ENCODE measurements at regions not wholly inside any gene's neighbourhood (a gene's known extent, or its start where the extent isn't known, plus 50 kb on each side); places are given as distances from the start of the nearest gene placed in this dataset.

DNA sequence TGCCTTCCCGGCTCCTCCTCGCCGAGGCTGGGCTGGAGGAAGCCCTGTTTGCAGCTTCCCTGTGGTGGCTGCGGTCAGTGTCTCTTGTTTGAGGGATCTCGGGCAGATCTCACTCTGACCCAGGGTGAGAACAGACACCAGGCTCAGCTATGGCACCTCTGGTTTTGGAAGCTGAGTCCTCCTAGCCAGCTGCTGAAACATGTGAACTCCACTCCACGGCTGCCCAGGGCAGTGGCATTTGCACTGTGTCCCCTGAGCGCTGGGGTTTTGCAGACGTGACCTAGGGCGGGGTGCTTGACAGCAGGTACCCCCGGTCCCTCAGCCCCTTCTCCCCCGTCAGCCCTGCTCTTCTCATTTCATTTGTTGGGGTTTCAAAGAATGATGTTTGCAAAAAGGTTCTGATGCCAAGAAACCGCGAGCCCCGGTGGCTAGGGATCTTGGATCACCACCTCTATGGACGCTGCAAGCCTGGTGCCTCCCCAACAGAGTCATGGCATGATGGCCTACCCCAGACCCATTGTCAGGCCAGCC is 55.0 kb upstream of the DACT2 start:
- Histone ChIP-seq H3K14ac (ENCODE audit: low read length) (no peak overlapping the region), H3K9me3 (ENCODE audit: insufficient read depth, low read depth, low read length) (peaks cover 9% of the 10 kb centered on the region), H3K4me1 (ENCODE audit: control insufficient read depth in 1 of 2, insufficient read depth in 2 of 2, low read length in 2 of 2) (no peaks in the 10 kb centered on the region), H3K4me3 (ENCODE audit: low read depth, low read length) (no peak overlapping the region), H4K8ac (ENCODE audit: low read depth, low read length) (no peak overlapping the region), H2AFZ (ENCODE audit: insufficient read depth, low read length, poor library complexity) (no peak overlapping the region), H3K4ac (ENCODE audit: low read depth, low read length) (no peak overlapping the region), H3K27me3 (ENCODE audit: insufficient read depth, low read length) (no peaks in the 10 kb centered on the region), H4K12ac (ENCODE audit: low read depth, low read length) (no peak overlapping the region), H2BK12ac (ENCODE audit: low read length) (no peak overlapping the region), H3K27ac (ENCODE audit: low read depth, low read length) (no peak overlapping the region), H3K79me1 (ENCODE audit: low read length) (peaks cover 2% of the 10 kb centered on the region), H2BK5ac (ENCODE audit: low read depth, low read length, poor library complexity) (no peak overlapping the region), H3K79me2 (ENCODE audit: control insufficient read depth, insufficient read depth, low read length, poor library complexity) (no peaks in the 10 kb centered on the region), H3K18ac (ENCODE audit: low read length) (no peak overlapping the region), H3K4me2 (ENCODE audit: low read length) (no peak overlapping the region), H3K9ac (ENCODE audit: low read length) (no peak overlapping the region), H3K23ac (ENCODE audit: low read length) (no peak overlapping the region), H2AK5ac (ENCODE audit: low read length) (no peak overlapping the region), H4K91ac (ENCODE audit: low read depth, low read length) (no peak overlapping the region), H3K36me3 (ENCODE audit: control insufficient read depth in 1 of 2, insufficient read depth in 2 of 2, low read length in 2 of 2) (no peaks in the 10 kb centered on the region), H2BK120ac (ENCODE audit: insufficient read depth, low read length, poor library complexity) (no peak overlapping the region)
- no CpG with 5 or more reads among the region's 15 CpGs for WGBS (ENCODE audit: extremely low coverage, insufficient coverage, insufficient read length)
- DNase-seq: no peak

GRCh38 chr6:168376120-168376519 is 56.5 kb upstream of the DACT2 start:
- Histone ChIP-seq H3K9ac (ENCODE audit: low read length) (no peak overlapping the region), H3K36me3 (ENCODE audit: control insufficient read depth in 1 of 2, insufficient read depth in 2 of 2, low read length in 2 of 2) (no peaks in the 10 kb centered on the region), H4K12ac (ENCODE audit: low read depth, low read length) (no peak overlapping the region), H3K4me2 (ENCODE audit: low read length) (no peak overlapping the region), H3K4me3 (ENCODE audit: low read depth, low read length) (no peak overlapping the region), H4K8ac (ENCODE audit: low read depth, low read length) (no peak overlapping the region), H2BK12ac (ENCODE audit: low read length) (no peak overlapping the region), H2BK5ac (ENCODE audit: low read depth, low read length, poor library complexity) (no peak overlapping the region), H3K23ac (ENCODE audit: low read length) (no peak overlapping the region), H3K9me3 (ENCODE audit: insufficient read depth, low read depth, low read length) (peaks cover 18% of the 10 kb centered on the region), H3K4me1 (ENCODE audit: control insufficient read depth in 1 of 2, insufficient read depth in 2 of 2, low read length in 2 of 2) (no peaks in the 10 kb centered on the region), H3K79me1 (ENCODE audit: low read length) (no peaks in the 10 kb centered on the region), H3K14ac (ENCODE audit: low read length) (no peak overlapping the region), H3K79me2 (ENCODE audit: control insufficient read depth, insufficient read depth, low read length, poor library complexity) (no peaks in the 10 kb centered on the region), H2AK5ac (ENCODE audit: low read length) (no peak overlapping the region), H3K27me3 (ENCODE audit: insufficient read depth, low read length) (no peaks in the 10 kb centered on the region), H2BK120ac (ENCODE audit: insufficient read depth, low read length, poor library complexity) (no peak overlapping the region), H3K18ac (ENCODE audit: low read length) (no peak overlapping the region), H2AFZ (ENCODE audit: insufficient read depth, low read length, poor library complexity) (no peak overlapping the region), H3K4ac (ENCODE audit: low read depth, low read length) (no peak overlapping the region), H3K27ac (ENCODE audit: low read depth, low read length) (no peak overlapping the region), H4K91ac (ENCODE audit: low read depth, low read length) (no peak overlapping the region)
- DNase-seq: no peak
- WGBS (ENCODE audit: extremely low coverage, insufficient coverage, insufficient read length): no CpG with 5 or more reads among the region's 9 CpGs

DNA sequence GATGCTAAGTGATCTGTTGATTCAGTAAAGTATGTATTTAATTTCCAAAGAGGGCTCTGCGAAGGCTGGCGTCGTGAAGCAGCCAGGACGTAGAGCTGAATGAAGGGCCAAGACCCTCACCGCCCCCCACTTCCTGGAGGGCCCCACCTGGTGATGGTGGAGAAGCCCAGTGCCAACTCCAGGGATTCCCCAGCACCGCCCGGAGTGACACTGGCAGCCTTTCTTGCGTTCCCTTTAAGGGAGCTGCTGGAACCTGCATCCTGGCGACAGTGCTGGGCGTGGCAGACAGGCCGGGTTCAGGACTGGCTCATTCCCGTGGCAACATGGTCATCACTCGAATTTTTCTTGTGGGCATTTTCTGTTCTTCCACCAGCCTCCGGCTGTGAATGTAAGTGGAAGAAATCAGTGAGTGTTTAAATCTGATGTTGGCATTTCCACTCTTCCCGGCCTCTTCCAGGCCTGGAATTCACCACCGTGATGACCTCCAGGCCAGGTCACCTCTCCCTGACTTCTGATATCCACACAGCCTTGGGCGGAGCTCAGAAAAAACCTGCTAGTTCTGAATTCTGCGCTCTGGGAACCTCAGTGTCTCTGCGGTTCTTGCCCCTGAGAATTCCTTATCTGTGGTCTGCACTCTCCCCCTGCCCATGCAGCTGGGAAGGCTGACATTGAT is 57.4 kb upstream of the DACT2 start:
- Histone ChIP-seq H2BK5ac (ENCODE audit: low read depth, low read length, poor library complexity) (no peak overlapping the region), H3K79me1 (ENCODE audit: low read length) (no peaks in the 10 kb centered on the region), H3K4ac (ENCODE audit: low read depth, low read length) (no peak overlapping the region), H2BK120ac (ENCODE audit: insufficient read depth, low read length, poor library complexity) (no peak overlapping the region), H3K9me3 (ENCODE audit: insufficient read depth, low read depth, low read length) (peaks cover 20% of the 10 kb centered on the region), H3K9ac (ENCODE audit: low read length) (no peak overlapping the region), H3K4me1 (ENCODE audit: control insufficient read depth in 1 of 2, insufficient read depth in 2 of 2, low read length in 2 of 2) (no peaks in the 10 kb centered on the region), H2AFZ (ENCODE audit: insufficient read depth, low read length, poor library complexity) (no peak overlapping the region), H2BK12ac (ENCODE audit: low read length) (no peak overlapping the region), H4K8ac (ENCODE audit: low read depth, low read length) (no peak overlapping the region), H3K4me3 (ENCODE audit: low read depth, low read length) (no peak overlapping the region), H4K91ac (ENCODE audit: low read depth, low read length) (no peak overlapping the region), H3K27me3 (ENCODE audit: insufficient read depth, low read length) (no peaks in the 10 kb centered on the region), H4K12ac (ENCODE audit: low read depth, low read length) (no peak overlapping the region), H3K18ac (ENCODE audit: low read length) (no peak overlapping the region), H3K79me2 (ENCODE audit: control insufficient read depth, insufficient read depth, low read length, poor library complexity) (no peaks in the 10 kb centered on the region), H2AK5ac (ENCODE audit: low read length) (no peak overlapping the region), H3K4me2 (ENCODE audit: low read length) (no peak overlapping the region), H3K27ac (ENCODE audit: low read depth, low read length) (no peak overlapping the region), H3K36me3 (ENCODE audit: control insufficient read depth in 1 of 2, insufficient read depth in 2 of 2, low read length in 2 of 2) (no peaks in the 10 kb centered on the region), H3K14ac (ENCODE audit: low read length) (no peak overlapping the region), H3K23ac (ENCODE audit: low read length) (no peak overlapping the region)
- no peak for DNase-seq
- no CpG with 5 or more reads among the region's 19 CpGs for WGBS (ENCODE audit: extremely low coverage, insufficient coverage, insufficient read length)

- Histone ChIP-seq H3K4me3 (ENCODE audit: low read depth, low read length) (no peak overlapping the region), H3K79me1 (ENCODE audit: low read length) (no peaks in the 10 kb centered on the region)
Observed at GRCh38 chr6:168377484-168377855, 57.9 kb upstream of the DACT2 start.

More at GRCh38 chr6:168377484-168377855, 57.9 kb upstream of the DACT2 start:
- Histone ChIP-seq H3K23ac (ENCODE audit: low read length) (no peak overlapping the region), H3K18ac (ENCODE audit: low read length) (no peak overlapping the region), H2BK5ac (ENCODE audit: low read depth, low read length, poor library complexity) (no peak overlapping the region), H3K9me3 (ENCODE audit: insufficient read depth, low read depth, low read length) (peaks cover 20% of the 10 kb centered on the region), H3K79me2 (ENCODE audit: control insufficient read depth, insufficient read depth, low read length, poor library complexity) (no peaks in the 10 kb centered on the region), H3K4me2 (ENCODE audit: low read length) (no peak overlapping the region), H3K27me3 (ENCODE audit: insufficient read depth, low read length) (no peaks in the 10 kb centered on the region), H2AK5ac (ENCODE audit: low read length) (no peak overlapping the region), H4K91ac (ENCODE audit: low read depth, low read length) (no peak overlapping the region), H2BK12ac (ENCODE audit: low read length) (no peak overlapping the region), H2BK120ac (ENCODE audit: insufficient read depth, low read length, poor library complexity) (no peak overlapping the region), H3K14ac (ENCODE audit: low read length) (no peak overlapping the region), H3K27ac (ENCODE audit: low read depth, low read length) (no peak overlapping the region), H3K36me3 (ENCODE audit: control insufficient read depth in 1 of 2, insufficient read depth in 2 of 2, low read length in 2 of 2) (no peaks in the 10 kb centered on the region), H2AFZ (ENCODE audit: insufficient read depth, low read length, poor library complexity) (no peak overlapping the region), H4K8ac (ENCODE audit: low read depth, low read length) (no peak overlapping the region), H4K12ac (ENCODE audit: low read depth, low read length) (no peak overlapping the region), H3K4ac (ENCODE audit: low read depth, low read length) (no peak overlapping the region), H3K4me1 (ENCODE audit: control insufficient read depth in 1 of 2, insufficient read depth in 2 of 2, low read length in 2 of 2) (no peaks in the 10 kb centered on the region), H3K9ac (ENCODE audit: low read length) (no peak overlapping the region)
- DNase-seq: no peak
- WGBS (ENCODE audit: extremely low coverage, insufficient coverage, insufficient read length): no CpG with 5 or more reads among the region's 17 CpGs
